ENCODE measurements at regions not wholly inside any gene's neighbourhood (a gene's known extent, or its start where the extent isn't known, plus 50 kb on each side); places are given as distances from the start of the nearest gene placed in this dataset.
"Not testable (repeated sequence)": the region's sequence is repeated elsewhere in the genome, so short reads cannot be mapped to it uniquely, and the experiment has no call there.

- no peak for DNase-seq
Measured at GRCh38 chr1:48082271-48082962, 85.2 kb upstream of the TRABD2B start.

- DNase-seq: no peak
Measured at GRCh38 chr1:48080331-48081255, 83.4 kb upstream of the TRABD2B start.

DNA sequence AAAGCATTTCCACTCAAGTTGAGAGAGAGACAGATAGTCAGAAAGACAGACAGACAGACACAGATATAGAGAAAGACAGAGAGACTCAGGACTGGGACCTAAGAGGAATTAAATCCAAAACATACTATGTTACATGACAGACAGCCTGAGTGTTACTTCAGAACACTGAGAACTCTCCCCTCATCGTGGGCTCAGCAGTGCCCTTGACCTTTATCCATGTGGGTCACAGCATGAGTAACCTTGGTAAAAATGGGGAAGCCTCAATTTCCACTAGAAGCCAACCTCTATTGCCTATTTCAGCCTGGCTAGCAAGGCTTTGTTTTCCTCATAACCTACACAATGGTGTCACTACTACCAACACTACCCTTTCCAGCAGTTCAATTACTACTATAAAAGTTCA, 81.9 kb upstream of the TRABD2B start:
- no peak for DNase-seq

GRCh38 chr1:48077795-48078222, 80.6 kb upstream of the TRABD2B start:
- no peak for DNase-seq

- no peak for DNase-seq
Measured at GRCh38 chr1:48076017-48076416, 78.8 kb upstream of the TRABD2B start.

DNA sequence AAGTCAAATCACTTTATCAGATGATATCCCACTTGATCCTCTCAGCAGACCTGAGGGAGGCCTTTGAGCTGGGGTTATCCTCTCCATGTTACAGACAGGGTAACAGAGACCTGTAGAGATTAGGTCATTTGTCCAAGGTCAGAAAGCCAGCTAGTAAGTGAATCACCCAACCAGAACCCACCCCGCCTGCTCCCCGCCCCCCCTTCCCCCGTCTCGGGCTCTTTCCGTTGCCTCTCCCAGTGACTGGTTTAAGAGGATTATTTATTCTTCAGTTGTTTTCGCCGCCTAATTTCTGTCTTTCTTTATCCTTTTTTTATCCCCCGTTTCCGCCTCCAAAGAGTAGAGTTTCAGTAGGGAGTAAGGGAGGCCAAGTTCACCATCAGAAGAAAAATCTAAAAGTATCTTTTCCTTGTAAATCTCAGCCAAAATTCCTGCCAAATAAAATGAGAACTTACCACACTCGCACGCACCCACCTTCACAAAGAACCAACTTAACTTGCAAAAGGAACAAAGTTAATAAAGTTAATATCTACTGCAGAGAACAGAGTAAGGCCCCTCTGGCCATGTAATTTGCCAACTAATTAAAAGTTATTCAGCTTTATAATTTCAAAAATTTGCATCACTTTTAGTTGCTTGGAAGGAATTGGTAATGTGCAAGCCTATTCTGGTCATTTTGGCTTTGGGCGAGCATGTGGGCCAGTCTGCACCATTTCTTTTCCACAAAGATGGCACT, 76.8 kb upstream of the TRABD2B start:
- DNase-seq: no peak

DNA sequence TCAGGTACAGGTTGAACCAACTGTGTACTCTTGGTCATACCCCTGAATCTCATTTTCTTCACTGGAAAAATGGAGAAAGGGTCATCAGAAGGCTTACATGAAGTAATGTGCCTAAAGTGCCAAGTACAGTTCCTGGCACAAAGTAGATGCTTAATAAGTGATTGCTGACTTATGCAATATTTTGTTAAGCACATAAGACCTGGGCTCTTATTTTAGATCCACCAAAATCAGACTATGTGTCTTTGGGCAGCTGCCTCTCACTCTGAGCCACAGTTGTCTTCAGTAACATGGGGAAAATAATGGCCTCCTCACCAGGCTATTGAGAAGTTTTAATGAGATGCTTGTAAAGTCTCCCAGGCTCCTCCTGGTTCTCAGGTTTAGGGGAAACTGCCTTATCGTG, 74.3 kb upstream of the TRABD2B start:
- no peak for DNase-seq

GRCh38 chr1:48070396-48070750, 73.2 kb upstream of the TRABD2B start:
- no peak for DNase-seq

- no peak for DNase-seq
Measured at GRCh38 chr1:48069662-48070395, 72.6 kb upstream of the TRABD2B start.

DNA sequence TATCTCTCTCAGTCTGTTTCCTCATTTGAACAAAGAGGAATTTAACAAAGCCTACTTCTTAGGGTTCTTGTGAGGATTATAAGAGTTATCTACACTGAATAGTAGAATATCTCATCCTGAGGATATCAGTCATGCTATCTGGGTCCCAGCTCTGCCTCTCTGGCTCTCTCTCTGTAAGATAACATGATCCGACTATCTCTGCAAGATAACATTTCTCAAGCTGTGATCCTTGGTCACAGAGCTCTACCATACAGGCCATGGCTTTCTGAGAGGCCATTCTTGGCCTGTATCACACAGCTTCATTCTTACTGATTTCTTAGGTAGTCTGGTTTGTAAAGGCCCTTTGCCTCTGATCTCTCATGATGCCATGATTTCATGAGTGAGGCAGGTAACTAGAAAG, 71.0 kb upstream of the TRABD2B start:
- DNase-seq: no peak

DNA sequence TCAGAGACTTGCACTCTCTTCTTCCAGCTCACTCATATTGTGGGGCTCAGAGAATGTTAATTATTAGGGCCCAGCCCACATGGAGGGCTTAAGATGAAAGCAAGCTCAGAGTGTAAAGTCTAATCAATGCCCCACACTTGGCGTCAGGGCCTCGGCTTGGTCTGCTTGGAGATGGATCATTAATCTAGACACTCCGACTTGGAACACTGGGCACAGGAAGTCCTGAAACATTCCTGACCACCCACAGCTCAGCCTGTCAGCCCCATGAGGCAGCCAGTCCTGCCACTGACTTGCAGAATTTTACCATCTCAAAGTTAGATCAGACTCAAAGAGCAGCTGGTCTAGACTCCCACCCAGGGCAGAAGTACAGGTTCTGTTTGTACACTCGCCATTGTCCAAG, 69.8 kb upstream of the TRABD2B start:
- DNase-seq: no peak

GRCh38 chr1:48064693-48065092, 67.5 kb upstream of the TRABD2B start:
- DNase-seq: not testable (repeated sequence)

DNA sequence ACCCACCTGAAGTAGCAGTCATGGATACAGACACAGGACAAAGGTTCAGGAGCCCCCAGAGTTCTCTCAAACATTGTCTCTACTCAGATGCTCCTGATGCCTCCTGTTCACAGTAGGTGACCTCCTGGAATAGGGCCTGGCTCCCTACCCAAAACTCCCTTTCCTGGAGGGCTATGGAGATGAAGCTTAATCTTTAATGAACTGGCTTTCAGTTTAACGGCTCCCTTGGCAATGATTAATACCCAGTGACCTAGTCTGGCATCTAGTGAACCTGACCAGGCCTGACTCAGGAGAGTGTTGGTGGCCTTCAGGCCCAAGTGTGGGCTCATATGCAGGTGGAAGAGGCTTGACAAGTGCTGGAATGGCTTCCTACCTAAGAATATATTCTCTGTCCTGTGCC, 65.2 kb upstream of the TRABD2B start:
- DNase-seq: no peak

DNA sequence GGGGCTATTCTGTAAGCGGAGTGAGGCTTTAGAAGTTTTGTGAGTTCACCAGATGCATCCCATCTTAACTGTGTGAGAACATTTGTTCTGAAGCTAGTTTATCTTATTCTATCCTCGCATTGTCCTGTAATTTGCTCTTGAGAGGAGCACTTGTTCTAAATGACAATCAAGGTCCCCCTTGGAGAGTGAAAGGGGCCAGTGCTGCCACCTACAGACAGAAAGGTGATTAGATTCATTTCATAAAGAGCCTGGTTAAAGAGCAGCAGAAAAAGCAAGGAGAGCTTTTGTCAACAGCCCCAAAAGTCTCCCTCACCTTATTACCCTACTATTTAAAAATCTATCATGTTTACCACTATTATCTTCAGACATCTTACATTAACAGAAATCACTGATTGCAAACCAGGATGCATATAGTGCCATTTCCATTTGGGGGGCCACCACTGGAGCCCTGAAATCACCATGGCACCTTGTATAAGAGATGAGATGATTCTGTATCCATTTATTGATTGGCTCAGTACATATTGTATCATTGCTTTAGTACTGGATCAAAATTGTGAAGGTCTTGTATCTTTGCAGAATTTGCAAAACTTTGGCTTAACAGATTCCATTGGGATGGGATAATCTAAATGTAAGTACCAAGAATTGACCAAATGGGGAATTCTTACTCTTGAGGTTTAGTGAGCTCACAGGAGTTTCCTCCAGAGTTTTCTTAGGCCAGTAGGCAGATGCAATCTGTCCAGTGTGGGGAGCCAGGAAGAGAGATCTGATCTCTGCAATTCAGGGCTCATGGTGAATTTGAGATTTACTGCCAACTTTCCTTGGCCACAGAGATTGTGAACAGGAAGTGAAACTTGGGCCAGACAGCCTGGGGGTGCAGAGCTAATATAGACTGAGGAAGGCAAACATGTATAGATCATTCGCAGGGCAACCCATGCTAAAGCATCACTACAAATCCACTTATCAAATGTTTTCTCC, 64.3 kb upstream of the TRABD2B start:
- peak in 1 of 2 experiments; percentile 49 for DNase-seq

DNA sequence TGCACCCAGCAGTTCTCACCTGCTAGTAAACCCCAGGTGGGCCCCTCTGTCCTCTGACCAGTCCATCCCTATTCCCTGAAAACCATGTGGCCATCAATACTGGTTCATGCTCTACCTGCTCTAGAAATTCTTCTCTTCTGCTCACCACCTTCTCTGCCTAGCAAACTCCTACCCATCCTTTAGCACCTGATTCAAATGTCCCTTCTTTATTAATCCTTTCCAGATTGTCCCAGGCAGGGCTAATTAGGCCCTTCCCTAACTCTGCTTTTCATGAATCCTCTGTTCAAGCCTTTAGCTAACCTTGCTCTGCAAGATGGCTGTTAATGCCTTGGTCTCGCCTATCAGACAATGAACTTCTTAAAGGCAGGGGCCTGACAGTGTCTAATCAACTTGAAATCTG, 62.1 kb upstream of the TRABD2B start:
- no peak for DNase-seq

DNA sequence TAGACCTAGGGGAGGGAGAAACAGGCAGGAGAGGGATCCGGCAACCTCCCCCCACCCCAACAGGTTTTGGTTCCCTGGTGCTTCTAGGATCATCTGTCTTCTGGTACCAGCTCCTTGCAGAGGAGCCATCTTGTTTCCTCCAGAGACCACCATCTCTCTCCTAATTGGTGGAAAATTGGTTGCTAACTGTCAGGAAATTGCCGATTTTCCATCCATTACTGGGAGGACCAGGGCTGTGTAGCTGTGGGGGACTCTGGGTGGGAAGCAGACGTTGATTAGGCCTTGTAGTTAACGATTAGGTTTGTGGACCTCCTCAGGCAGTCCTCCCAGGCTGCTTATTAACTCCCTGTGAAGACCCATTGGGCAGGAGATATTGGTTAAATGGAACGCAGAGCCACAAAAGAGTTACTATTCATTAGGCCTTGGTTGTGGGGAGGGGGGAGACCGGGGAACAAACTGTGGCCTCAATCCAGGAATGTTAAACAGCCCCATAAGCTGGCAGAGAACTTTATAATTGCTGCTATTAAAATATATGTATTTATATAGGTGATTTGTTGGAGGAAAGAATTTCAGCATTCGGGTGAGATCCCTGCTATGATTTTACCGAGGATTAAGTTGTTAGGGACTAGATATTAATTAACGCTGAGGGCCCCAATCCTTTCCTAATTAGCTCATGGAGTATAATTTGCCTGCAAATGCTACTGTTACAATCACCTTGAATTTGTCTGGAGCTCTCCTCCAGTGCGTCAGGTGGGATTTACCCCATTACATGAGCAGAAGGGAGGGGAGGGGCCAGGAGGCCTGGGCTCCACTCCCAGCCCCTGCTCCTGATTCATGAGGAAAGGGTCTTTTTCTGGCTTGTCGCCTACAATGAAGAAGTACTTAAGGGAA, 61.2 kb upstream of the TRABD2B start:
- DNase-seq: no peak

DNA sequence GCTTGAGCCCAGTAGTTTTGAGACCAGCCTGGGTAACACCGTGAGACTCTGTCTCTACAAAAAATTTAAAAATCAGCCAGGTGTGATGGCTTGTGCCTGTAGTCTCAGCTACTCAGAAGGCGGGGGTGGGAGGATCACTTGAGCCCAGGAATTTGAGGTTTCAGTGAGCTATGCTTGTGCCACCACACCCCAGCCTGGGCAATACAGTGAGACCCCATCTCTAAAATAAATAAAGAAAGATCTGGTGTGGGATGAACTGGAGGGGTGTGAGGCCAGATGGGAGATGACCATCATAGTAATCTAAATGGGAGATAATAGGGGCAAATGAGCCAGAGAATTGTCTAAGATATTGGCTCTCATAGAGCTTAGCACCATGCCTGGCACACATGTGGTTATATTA, 60.1 kb upstream of the TRABD2B start:
- DNase-seq: no peak

DNA sequence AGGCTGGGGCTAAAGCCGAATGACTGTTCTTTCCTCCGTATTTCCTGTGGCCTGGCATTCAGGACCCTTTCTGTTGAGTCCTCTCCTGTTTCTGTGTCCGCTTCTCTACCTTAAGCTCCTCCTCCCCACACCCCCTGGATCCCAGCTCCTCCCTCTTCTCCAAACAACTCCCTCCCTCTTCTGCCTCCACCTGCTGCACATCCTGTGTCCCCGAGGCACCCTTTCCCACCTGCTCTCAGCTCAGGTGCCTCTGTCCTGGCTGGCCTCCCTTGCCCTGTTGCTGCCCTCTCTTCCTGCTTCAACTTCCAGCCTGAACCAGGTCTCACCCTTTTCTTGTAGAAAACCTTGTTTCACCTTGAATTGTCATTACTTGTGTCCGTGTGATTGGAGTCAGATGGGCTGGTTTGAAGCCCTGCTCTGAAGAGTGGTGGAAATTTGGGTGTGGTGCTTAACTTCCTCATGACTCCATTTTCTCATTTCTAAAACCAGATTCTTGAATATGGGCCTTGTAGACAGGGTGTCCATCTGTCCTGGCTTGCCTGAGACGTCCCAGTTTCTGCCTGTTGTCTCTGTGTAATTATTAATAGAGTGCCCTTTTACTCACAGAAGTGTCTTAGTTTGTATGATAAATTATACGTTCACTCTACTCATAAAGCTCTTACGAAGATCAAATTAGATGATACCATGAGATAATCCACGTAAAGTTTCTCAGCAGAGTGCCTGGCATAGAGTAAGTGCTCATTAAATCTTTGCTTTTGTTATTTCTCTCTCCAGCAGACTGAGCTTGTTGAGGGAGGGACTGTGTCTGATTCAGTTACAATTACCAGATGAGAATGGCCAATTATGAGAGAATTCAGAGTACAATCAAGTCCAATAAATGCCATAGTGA, 58.9 kb upstream of the TRABD2B start:
- DNase-seq: no peak

DNA sequence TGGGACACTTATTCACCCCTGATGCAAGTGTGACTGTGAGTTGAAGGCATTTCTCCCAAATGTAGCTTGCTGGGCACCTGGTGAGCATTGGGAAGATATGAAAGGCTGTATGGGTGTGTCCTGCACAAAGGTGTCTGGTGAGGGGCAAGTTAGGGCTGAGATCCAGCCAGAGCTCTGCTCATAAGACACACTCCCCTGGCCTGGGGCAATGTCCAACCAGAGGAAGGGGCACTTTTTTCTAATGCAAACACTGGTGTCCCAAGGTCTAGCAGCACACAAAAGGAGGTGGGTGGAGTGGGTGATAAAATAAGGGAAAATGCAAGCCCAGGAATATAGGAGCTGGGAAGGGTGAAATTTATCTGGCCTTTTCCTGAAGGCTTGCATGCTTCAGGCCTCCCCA, 57.0 kb upstream of the TRABD2B start:
- DNase-seq: no peak

- DNase-seq: no peak
Measured at GRCh38 chr1:48052923-48053291, 55.7 kb upstream of the TRABD2B start.

All from NCI-H446 (cell line).